Ascending aorta (tissue), 2 donors: ENCODE measurements at regions not wholly inside any gene's neighbourhood (a gene's known extent, or its start where the extent isn't known, plus 50 kb on each side); places are given as distances from the start of the nearest gene placed in this dataset.

Source experiments
- DNase-seq, 2 donors: peaks; one replicate each; pipeline ENCODE4 v3.0.0-alpha.2; 2019; ENCODE audit warnings: low spot score in 2 of 2
- H3K27ac ChIP-seq, 2 donors: fragments of 200-600 bp; sonication (generic); one replicate each; pipeline ENCODE4 v1.5.1; 2016 to 2017; ENCODE audit warnings: mild to moderate bottlenecking in 1 of 2
- H3K27me3 ChIP-seq: fragments of 200-600 bp; sonication (generic); one replicate; pipeline ENCODE4 v1.5.1; 2017
- H3K36me3 ChIP-seq, 2 donors: fragments of 200-600 bp; sonication (generic); one replicate each; pipeline ENCODE4 v1.5.1; 2016
- H3K4me1 ChIP-seq, 2 donors: fragments of 200-600 bp; sonication (generic); one replicate each; pipeline ENCODE4 v1.5.1; 2016 to 2017; ENCODE audit warnings: mild to moderate bottlenecking in 1 of 2
- H3K4me3 ChIP-seq, 2 donors: fragments of 200-600 bp; sonication (generic); one replicate each; pipeline ENCODE4 v1.5.1; 2016 to 2017; ENCODE audit warnings: mild to moderate bottlenecking in 1 of 2
- H3K9me3 ChIP-seq, 2 donors: fragments of 200-600 bp; sonication (generic); one replicate each; pipeline ENCODE4 v1.5.1; 2016
- intact Hi-C: fragments of 100-400 bp; cut with DNase I; formaldehyde crosslinking; loops from one replicate; pipeline ENCODE4 v1.15.1; 2023
- TF ChIP-seq, protein P1 (sequence below), 3 experiments: fragments of 200-600 bp in 2 of 3; fragments of 450-650 bp in 1 of 3; sonication (generic) in 2 of 3; IDR thresholded peaks; one replicate each; pipeline ENCODE4 v1.5.1; 2016 to 2019; ENCODE audit warnings: antibody characterized with exemption in 3 of 3, mild to moderate bottlenecking in 1 of 3, moderate library complexity in 1 of 3

GRCh38 chr3:153029350-153029749, 132.7 kb upstream of the RAP2B start:
- Histone ChIP-seq H3K27ac (no peak overlapping the region), H3K4me1 (no peaks in the 10 kb centered on the region), H3K36me3 (no peaks in the 10 kb centered on the region), H3K27me3 (no peaks in the 10 kb centered on the region), H3K9me3 (no peaks in the 10 kb centered on the region), H3K4me3 (no peak overlapping the region)
- intact Hi-C loops, result loop anchor here (5.0 kb wide), 1 partner anchor 738 kb away; no protein-coding TSS in a partner anchor
- TF ChIP-seq, protein P1, sequence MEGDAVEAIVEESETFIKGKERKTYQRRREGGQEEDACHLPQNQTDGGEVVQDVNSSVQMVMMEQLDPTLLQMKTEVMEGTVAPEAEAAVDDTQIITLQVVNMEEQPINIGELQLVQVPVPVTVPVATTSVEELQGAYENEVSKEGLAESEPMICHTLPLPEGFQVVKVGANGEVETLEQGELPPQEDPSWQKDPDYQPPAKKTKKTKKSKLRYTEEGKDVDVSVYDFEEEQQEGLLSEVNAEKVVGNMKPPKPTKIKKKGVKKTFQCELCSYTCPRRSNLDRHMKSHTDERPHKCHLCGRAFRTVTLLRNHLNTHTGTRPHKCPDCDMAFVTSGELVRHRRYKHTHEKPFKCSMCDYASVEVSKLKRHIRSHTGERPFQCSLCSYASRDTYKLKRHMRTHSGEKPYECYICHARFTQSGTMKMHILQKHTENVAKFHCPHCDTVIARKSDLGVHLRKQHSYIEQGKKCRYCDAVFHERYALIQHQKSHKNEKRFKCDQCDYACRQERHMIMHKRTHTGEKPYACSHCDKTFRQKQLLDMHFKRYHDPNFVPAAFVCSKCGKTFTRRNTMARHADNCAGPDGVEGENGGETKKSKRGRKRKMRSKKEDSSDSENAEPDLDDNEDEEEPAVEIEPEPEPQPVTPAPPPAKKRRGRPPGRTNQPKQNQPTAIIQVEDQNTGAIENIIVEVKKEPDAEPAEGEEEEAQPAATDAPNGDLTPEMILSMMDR (IDR thresholded peaks at IDR 0.05), result no peak
- DNase-seq, result no peak

- no peak for DNase-seq
- H3K9me3 ChIP-seq, result no peaks in the 10 kb centered on the region
- TF ChIP-seq, protein P1 (IDR thresholded peaks at IDR 0.05), result no peak
- intact Hi-C loops, result no loop called here
- no peaks in the 10 kb centered on the region for H3K36me3 ChIP-seq
- no peak overlapping the region for H3K4me3 ChIP-seq
- H3K27me3 ChIP-seq, result no peaks in the 10 kb centered on the region
- no peak overlapping the region for H3K27ac ChIP-seq
- H3K4me1 ChIP-seq, result no peaks in the 10 kb centered on the region
These were observed 129.1 kb upstream of the RAP2B start for GRCh38 chr3:153032891-153033290.

DNA sequence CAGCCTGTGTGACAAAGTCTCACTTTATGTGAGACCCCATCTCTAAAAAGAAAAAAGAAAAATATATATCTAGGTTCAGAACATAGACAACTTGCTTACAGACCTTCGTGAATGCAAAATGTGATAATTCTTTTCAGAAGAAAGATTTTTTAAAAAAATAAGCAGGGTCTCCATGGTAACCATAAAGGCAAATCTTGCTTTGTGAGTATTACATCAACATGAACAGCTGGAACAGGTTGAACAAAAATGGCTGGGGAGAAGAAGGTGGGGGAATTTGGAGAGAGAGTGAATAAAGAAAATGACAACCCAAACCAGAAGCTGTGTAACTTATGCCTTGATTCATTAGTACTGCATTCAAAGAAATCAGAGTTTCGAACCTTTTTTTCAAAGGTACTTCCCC, 125.2 kb upstream of the RAP2B start:
- H3K9me3 ChIP-seq, result no peaks in the 10 kb centered on the region
- no peak overlapping the region for H3K4me3 ChIP-seq
- no peak overlapping the region for H3K27ac ChIP-seq
- TF ChIP-seq, protein P1 (IDR thresholded peaks at IDR 0.05), result no peak
- H3K27me3 ChIP-seq, result no peaks in the 10 kb centered on the region
- DNase-seq, result no peak
- no peaks in the 10 kb centered on the region for H3K4me1 ChIP-seq
- no peaks in the 10 kb centered on the region for H3K36me3 ChIP-seq
- intact Hi-C loops, result no loop called here

GRCh38 chr3:153038367-153038766, 123.7 kb upstream of the RAP2B start:
- DNase-seq, result no peak
- no peaks in the 10 kb centered on the region for H3K36me3 ChIP-seq
- TF ChIP-seq, protein P1 (IDR thresholded peaks at IDR 0.05), result no peak
- no peaks in the 10 kb centered on the region for H3K9me3 ChIP-seq
- no peak overlapping the region for H3K27ac ChIP-seq
- intact Hi-C loops, result no loop called here
- no peak overlapping the region for H3K4me3 ChIP-seq
- H3K27me3 ChIP-seq, result no peaks in the 10 kb centered on the region
- H3K4me1 ChIP-seq, result no peaks in the 10 kb centered on the region

- H3K4me1 ChIP-seq, result no peaks in the 10 kb centered on the region
- intact Hi-C loops, result no loop called here
- TF ChIP-seq, protein P1 (IDR thresholded peaks at IDR 0.05), result no peak
- H3K27me3 ChIP-seq, result no peaks in the 10 kb centered on the region
- H3K9me3 ChIP-seq, result no peaks in the 10 kb centered on the region
- DNase-seq, result no peak
- no peaks in the 10 kb centered on the region for H3K36me3 ChIP-seq
- no peak overlapping the region for H3K27ac ChIP-seq
- H3K4me3 ChIP-seq, result no peak overlapping the region
These were observed 123.2 kb upstream of the RAP2B start for GRCh38 chr3:153038779-153039178.

- Histone ChIP-seq H3K4me1 (no peaks in the 10 kb centered on the region), H3K27me3 (no peaks in the 10 kb centered on the region), H3K36me3 (no peaks in the 10 kb centered on the region), H3K27ac (no peak overlapping the region), H3K4me3 (no peak overlapping the region), H3K9me3 (no peaks in the 10 kb centered on the region)
- no peak for DNase-seq
- TF ChIP-seq, protein P1 (IDR thresholded peaks at IDR 0.05), result no peak
- intact Hi-C loops, result loop anchor here (5.0 to 10.0 kb wide), 3 partner anchors 244 to 1204 kb away; no protein-coding TSS in a partner anchor
These were observed 120.8 kb upstream of the RAP2B start for GRCh38 chr3:153041181-153041580.
